Peyer's patch (tissue), 4 donors: ENCODE measurements at regions not wholly inside any gene's neighbourhood (a gene's known extent, or its start where the extent isn't known, plus 50 kb on each side); places are given as distances from the start of the nearest gene placed in this dataset.

Experiments
- POLR2A ChIP-seq, 2 donors: fragments of 450-650 bp; IDR thresholded peaks; one replicate each; pipeline ENCODE4 v1.5.1; 2017; ENCODE audit warnings: antibody characterized with exemption in 2 of 2, mild to moderate bottlenecking in 2 of 2, moderate library complexity in 2 of 2
- TF ChIP-seq, protein P1 (sequence below), 6 experiments: fragments of 450-650 bp in 4 of 6; fragments of 200-600 bp in 2 of 6; sonication (generic) in 1 of 6; IDR thresholded peaks; one replicate each; pipeline ENCODE4 v1.5.1; 2017 to 2019; ENCODE audit warnings: antibody characterized with exemption in 6 of 6, mild to moderate bottlenecking in 3 of 6, moderate library complexity in 1 of 6

DNA sequence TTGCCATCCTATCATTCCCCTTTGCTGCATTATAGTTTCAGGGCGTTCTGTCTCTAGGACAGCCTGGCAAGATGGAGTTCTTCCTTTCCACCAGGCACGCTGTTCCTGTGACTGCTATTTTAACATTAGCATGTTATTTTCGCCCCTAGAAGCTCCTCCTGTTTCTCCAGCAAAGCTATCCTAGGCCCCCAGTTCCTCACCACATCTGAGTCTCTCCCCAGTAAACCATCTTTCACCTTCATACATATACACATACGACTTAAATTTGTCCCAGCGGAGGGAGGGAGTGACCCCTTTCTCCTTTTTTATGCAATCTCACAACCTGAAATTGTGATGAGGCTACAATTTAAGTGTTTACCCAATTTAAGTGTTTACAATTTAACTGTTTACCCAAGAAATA, 66.7 kb upstream of the FRMD6 start:
- TF ChIP-seq, protein P1, sequence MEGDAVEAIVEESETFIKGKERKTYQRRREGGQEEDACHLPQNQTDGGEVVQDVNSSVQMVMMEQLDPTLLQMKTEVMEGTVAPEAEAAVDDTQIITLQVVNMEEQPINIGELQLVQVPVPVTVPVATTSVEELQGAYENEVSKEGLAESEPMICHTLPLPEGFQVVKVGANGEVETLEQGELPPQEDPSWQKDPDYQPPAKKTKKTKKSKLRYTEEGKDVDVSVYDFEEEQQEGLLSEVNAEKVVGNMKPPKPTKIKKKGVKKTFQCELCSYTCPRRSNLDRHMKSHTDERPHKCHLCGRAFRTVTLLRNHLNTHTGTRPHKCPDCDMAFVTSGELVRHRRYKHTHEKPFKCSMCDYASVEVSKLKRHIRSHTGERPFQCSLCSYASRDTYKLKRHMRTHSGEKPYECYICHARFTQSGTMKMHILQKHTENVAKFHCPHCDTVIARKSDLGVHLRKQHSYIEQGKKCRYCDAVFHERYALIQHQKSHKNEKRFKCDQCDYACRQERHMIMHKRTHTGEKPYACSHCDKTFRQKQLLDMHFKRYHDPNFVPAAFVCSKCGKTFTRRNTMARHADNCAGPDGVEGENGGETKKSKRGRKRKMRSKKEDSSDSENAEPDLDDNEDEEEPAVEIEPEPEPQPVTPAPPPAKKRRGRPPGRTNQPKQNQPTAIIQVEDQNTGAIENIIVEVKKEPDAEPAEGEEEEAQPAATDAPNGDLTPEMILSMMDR (IDR thresholded peaks at IDR 0.05): no peak
- no peak for TF ChIP-seq POLR2A (IDR thresholded peaks at IDR 0.05)
